Endothelial cell of umbilical vein (primary cell): ENCODE measurements at regions not wholly inside any gene's neighbourhood (a gene's known extent, or its start where the extent isn't known, plus 50 kb on each side); places are given as distances from the start of the nearest gene placed in this dataset.

Source experiments
- BruUV-seq: library from RNA; stranded (reverse); fragments of 400-500 nt; replicated peaks from 2 replicates; lab custom pipeline; 2021; lab: Mats Ljungman, UMichigan
- CTCF ChIA-PET: fragments of 300-600, 350-600 bp; sonication (Branson Sonifier 250); formaldehyde crosslinking; loops from one replicate; lab custom pipeline; 2021; ENCODE audit warnings: antibody characterized with exemption, inconsistent platforms; lab: Charles Lee
- POLR2A ChIA-PET: fragments of 300-600, 350-600 bp; sonication (Branson Sonifier 250); formaldehyde crosslinking; loops from one replicate; lab custom pipeline; 2021; ENCODE audit warnings: antibody characterized with exemption, inconsistent platforms; lab: Charles Lee
- DNase-seq: peaks from one replicate; pipeline ENCODE4 v3.0.0-alpha.2; 2011; ENCODE audit warnings: low read depth, low spot score
- FAIRE-seq: peaks from 2 replicates; lab custom pipeline; 2011; peaks lifted over from hg19 to GRCh38; lab: Jason Lieb, UNC
- H2AFZ ChIP-seq: 2 replicates; pipeline ENCODE4 v1.6.0; 2012; ENCODE audit warnings: low read depth, low read length, control low read depth, inconsistent platforms
- H3K27ac ChIP-seq: 2 replicates; pipeline ENCODE4 v1.5.1; 2011; ENCODE audit warnings: low read depth, mild to moderate bottlenecking, control low read depth, low read length, moderate library complexity; ENCODE audit not compliant: insufficient read depth
- H3K27me3 ChIP-seq, 2 experiments: 2 replicates each; pipeline versions ENCODE4 v1.6.0 to v1.6.1; 2011; ENCODE audit warnings: low read length in 2 of 2, mixed read lengths in 1 of 2; ENCODE audit not compliant: control insufficient read depth in 2 of 2, insufficient read depth in 2 of 2
- H3K36me3 ChIP-seq, 2 experiments: 2 replicates in 1 of 2; 3 replicates in 1 of 2; pipeline ENCODE4 v1.5.1; 2011; ENCODE audit warnings: low read length in 2 of 2, mild to moderate bottlenecking in 1 of 2, moderate library complexity in 1 of 2; ENCODE audit not compliant: control insufficient read depth in 2 of 2, insufficient read depth in 2 of 2; ENCODE audit errors: extremely low read depth in 1 of 2
- H3K4me1 ChIP-seq: 3 replicates; pipeline ENCODE4 v1.5.1; 2011; ENCODE audit warnings: mild to moderate bottlenecking, low read length; ENCODE audit not compliant: control insufficient read depth, insufficient read depth; ENCODE audit errors: extremely low read depth
- H3K4me2 ChIP-seq: 2 replicates; pipeline ENCODE4 v1.6.1; 2011; ENCODE audit warnings: low read length, control low read depth, mixed read lengths; ENCODE audit not compliant: insufficient read depth
- H3K4me3 ChIP-seq, 3 experiments: fragments of 200-600 bp in 1 of 3; sonication (generic), shearing (Covaris generic) in 1 of 3; replicated peaks in 1 of 3; 2 replicates each; pipeline ENCODE4 v1.5.1; 2011 to 2016; ENCODE audit warnings: control low read depth in 3 of 3, low read length in 3 of 3, mild to moderate bottlenecking in 2 of 3, inconsistent platforms in 1 of 3, low read depth in 1 of 3, moderate library complexity in 1 of 3; ENCODE audit not compliant: insufficient read depth in 1 of 3
- H3K79me2 ChIP-seq: 2 replicates; pipeline ENCODE4 v1.6.0; 2012; ENCODE audit warnings: low read length, inconsistent platforms; ENCODE audit not compliant: control insufficient read depth, insufficient read depth
- H3K9ac ChIP-seq: replicated peaks from 2 replicates; pipeline ENCODE3; 2011; ENCODE audit warnings: low read length, control low read depth; ENCODE audit not compliant: insufficient read depth; ENCODE audit errors: extremely low read depth
- H3K9me1 ChIP-seq: replicated peaks from 3 replicates; pipeline ENCODE4 v1.6.0; 2011; ENCODE audit warnings: mild to moderate bottlenecking, low read length; ENCODE audit not compliant: control insufficient read depth, insufficient read depth; ENCODE audit errors: extremely low read depth
- H3K9me3 ChIP-seq: replicated peaks from 2 replicates; pipeline ENCODE4 v1.5.1; 2012; ENCODE audit warnings: low read length, inconsistent platforms; ENCODE audit not compliant: control insufficient read depth, insufficient read depth
- H4K20me1 ChIP-seq: replicated peaks from 2 replicates; pipeline ENCODE3; 2011; ENCODE audit warnings: mild to moderate bottlenecking, low read length; ENCODE audit not compliant: control insufficient read depth, insufficient read depth; ENCODE audit errors: extremely low read depth
- EZH2 ChIP-seq: IDR thresholded peaks from 2 replicates; pipeline ENCODE4 v1.6.1; 2012; ENCODE audit warnings: borderline replicate concordance, low read depth, mild to moderate bottlenecking, moderate library complexity, low read length, inconsistent platforms; ENCODE audit not compliant: severe bottlenecking
- FOS ChIP-seq: IDR thresholded peaks from 2 replicates; pipeline ENCODE4 v1.6.1; 2011; ENCODE audit warnings: mild to moderate bottlenecking, low read length, moderate library complexity, borderline replicate concordance; ENCODE audit not compliant: insufficient read depth
- GATA2 ChIP-seq: IDR thresholded peaks from 2 replicates; pipeline ENCODE4 v1.7.0; 2011; ENCODE audit warnings: low read depth, mild to moderate bottlenecking, moderate library complexity, mixed read lengths, low read length; ENCODE audit not compliant: insufficient read length, insufficient read depth
- JUN ChIP-seq: IDR thresholded peaks from 2 replicates; pipeline ENCODE4 v1.6.1; 2011; ENCODE audit warnings: borderline replicate concordance, low read depth; ENCODE audit not compliant: insufficient read length, insufficient read depth
- MYC ChIP-seq: IDR thresholded peaks from one replicate; pipeline ENCODE4 v1.6.1; 2011; ENCODE audit warnings: mild to moderate bottlenecking, low read depth, low read length
- POLR2A ChIP-seq: IDR thresholded peaks from 2 replicates; pipeline ENCODE4 v1.6.1; 2012; ENCODE audit warnings: low read depth, mild to moderate bottlenecking, control low read depth, low read length
- POLR2AphosphoS5 ChIP-seq: IDR thresholded peaks from 2 replicates; pipeline ENCODE4 v1.6.1; 2012; ENCODE audit warnings: low read depth, mild to moderate bottlenecking, control low read depth, low read length, moderate library complexity; ENCODE audit not compliant: insufficient read depth
- dilution Hi-C: fragments of 300-500 bp; cut with MboI; formaldehyde crosslinking; loops from one replicate; pipeline ENCODE4 v1.15.0; 2019; ENCODE audit warnings: low sequenced_read_pairs; ENCODE audit not compliant: extremely low pct_ligation_motif_present
- intact Hi-C: fragments of 100-400 bp; cut with micrococcal nuclease; formaldehyde crosslinking; loops from one replicate; pipeline ENCODE4 v1.10.0; 2022
- TF ChIP-seq, protein P1 (sequence below), 2 donors: IDR thresholded peaks; 1 replicate in 1 of 2; 2 replicates in 1 of 2; pipeline ENCODE4 v1.5.1; 2011; ENCODE audit warnings: low read length in 2 of 2, mild to moderate bottlenecking in 2 of 2, moderate library complexity in 2 of 2, control low read depth in 1 of 2, inconsistent platforms in 1 of 2, low read depth in 1 of 2; ENCODE audit not compliant: insufficient read depth in 1 of 2; ENCODE audit errors: extremely low read depth in 1 of 2
- TF ChIP-seq, protein P2 (sequence below): IDR thresholded peaks from 2 replicates; pipeline ENCODE4 v1.6.1; 2011; ENCODE audit not compliant: insufficient read depth, insufficient read length

DNA sequence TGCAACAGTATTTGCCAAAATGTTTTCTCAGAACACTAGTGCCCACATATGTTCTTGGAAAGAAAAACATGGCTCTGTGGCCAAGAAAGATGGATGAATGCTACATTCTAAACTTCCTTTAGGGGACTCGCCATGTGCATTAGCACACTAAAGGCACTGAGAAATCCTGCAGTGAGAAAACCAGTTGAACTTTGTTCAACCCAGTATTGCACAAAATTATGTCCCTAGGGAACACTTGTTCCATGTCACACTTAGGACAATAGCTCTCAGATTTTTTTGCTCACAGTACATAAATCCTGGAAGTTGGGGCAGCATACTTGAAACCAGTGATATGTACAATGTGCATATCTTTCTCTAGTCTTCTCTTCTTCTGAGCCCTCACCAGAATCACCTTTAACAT is 96.6 kb downstream of the ADRB2 start:
- dilution Hi-C loops = no loop called here
- H3K4me1 ChIP-seq = peaks cover 20% of the 10 kb centered on the region
- no TSS peak for BruUV-seq

More for the DNA sequence above, 96.6 kb downstream of the ADRB2 start:
- Histone ChIP-seq H3K4me2 (no peak overlapping the region), H3K27ac (no peak overlapping the region), H3K79me2 (no peaks in the 10 kb centered on the region), H3K9me3 (no peaks in the 10 kb centered on the region), H3K9me1 (no peaks in the 10 kb centered on the region), H3K9ac (no peak overlapping the region), H2AFZ (no peak overlapping the region), H3K27me3 (no peaks in the 10 kb centered on the region), H4K20me1 (no peaks in the 10 kb centered on the region), H3K4me3 (no peak overlapping the region), H3K36me3 (no peaks in the 10 kb centered on the region)
- no peak for FAIRE-seq
- ChIA-PET POLR2A (no interaction called here), CTCF (interaction anchor here (1.6 kb wide), 1 partner anchor 184 kb away, joined by 3 read pairs; no protein-coding TSS in a partner anchor)
- TF ChIP-seq, protein P1, sequence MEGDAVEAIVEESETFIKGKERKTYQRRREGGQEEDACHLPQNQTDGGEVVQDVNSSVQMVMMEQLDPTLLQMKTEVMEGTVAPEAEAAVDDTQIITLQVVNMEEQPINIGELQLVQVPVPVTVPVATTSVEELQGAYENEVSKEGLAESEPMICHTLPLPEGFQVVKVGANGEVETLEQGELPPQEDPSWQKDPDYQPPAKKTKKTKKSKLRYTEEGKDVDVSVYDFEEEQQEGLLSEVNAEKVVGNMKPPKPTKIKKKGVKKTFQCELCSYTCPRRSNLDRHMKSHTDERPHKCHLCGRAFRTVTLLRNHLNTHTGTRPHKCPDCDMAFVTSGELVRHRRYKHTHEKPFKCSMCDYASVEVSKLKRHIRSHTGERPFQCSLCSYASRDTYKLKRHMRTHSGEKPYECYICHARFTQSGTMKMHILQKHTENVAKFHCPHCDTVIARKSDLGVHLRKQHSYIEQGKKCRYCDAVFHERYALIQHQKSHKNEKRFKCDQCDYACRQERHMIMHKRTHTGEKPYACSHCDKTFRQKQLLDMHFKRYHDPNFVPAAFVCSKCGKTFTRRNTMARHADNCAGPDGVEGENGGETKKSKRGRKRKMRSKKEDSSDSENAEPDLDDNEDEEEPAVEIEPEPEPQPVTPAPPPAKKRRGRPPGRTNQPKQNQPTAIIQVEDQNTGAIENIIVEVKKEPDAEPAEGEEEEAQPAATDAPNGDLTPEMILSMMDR (IDR thresholded peaks at IDR 0.05; ENCODE audit: extremely low read depth in 1 of 2, insufficient read depth in 1 of 2, low read depth in 1 of 2, low read length in 2 of 2) = no peak
- TF ChIP-seq EZH2 (no peak), MYC (no peak), POLR2A (no peak), FOS (no peak), GATA2 (no peak), POLR2AphosphoS5 (no peak), JUN (no peak)
- TF ChIP-seq, protein P2, sequence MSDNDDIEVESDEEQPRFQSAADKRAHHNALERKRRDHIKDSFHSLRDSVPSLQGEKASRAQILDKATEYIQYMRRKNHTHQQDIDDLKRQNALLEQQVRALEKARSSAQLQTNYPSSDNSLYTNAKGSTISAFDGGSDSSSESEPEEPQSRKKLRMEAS = no peak
- no peak for DNase-seq
- intact Hi-C loops = no loop called here
